ENCODE measurements at regions not wholly inside any gene's neighbourhood (a gene's known extent, or its start where the extent isn't known, plus 50 kb on each side); places are given as distances from the start of the nearest gene placed in this dataset.

GRCh38 chr10:130479926-130480325, 343.7 kb downstream of the GLRX3 start:
- H3K36me3 ChIP-seq, result no peaks in the 10 kb centered on the region
- DNase-seq, result no peak
- intact Hi-C loops (cut with DNase I; ENCODE audit: low total_unique reads), result no loop called here
- no peaks in the 10 kb centered on the region for H3K9me3 ChIP-seq
- no peaks in the 10 kb centered on the region for H3K4me1 ChIP-seq
- no peak overlapping the region for H3K27ac ChIP-seq
- H3K4me3 ChIP-seq, result no peak overlapping the region
- H3K27me3 ChIP-seq, result no peaks in the 10 kb centered on the region
- no peak for TF ChIP-seq CTCF (IDR thresholded peaks at IDR 0.05)
- TF ChIP-seq POLR2A (IDR thresholded peaks at IDR 0.05), result no peak

GRCh38 chr10:130480491-130480890, 344.3 kb downstream of the GLRX3 start:
- no peak overlapping the region for H3K27ac ChIP-seq
- H3K9me3 ChIP-seq, result no peaks in the 10 kb centered on the region
- DNase-seq, result no peak
- no peak for TF ChIP-seq POLR2A (IDR thresholded peaks at IDR 0.05)
- no peak for TF ChIP-seq CTCF (IDR thresholded peaks at IDR 0.05)
- no peaks in the 10 kb centered on the region for H3K27me3 ChIP-seq
- H3K4me1 ChIP-seq, result no peaks in the 10 kb centered on the region
- intact Hi-C loops (cut with DNase I; ENCODE audit: low total_unique reads), result no loop called here
- no peaks in the 10 kb centered on the region for H3K36me3 ChIP-seq
- H3K4me3 ChIP-seq, result no peak overlapping the region

- intact Hi-C loops (cut with DNase I; ENCODE audit: low total_unique reads), result no loop called here
- Histone ChIP-seq H3K4me3 (no peak overlapping the region), H3K36me3 (no peaks in the 10 kb centered on the region), H3K27ac (no peak overlapping the region), H3K9me3 (no peaks in the 10 kb centered on the region), H3K27me3 (no peaks in the 10 kb centered on the region), H3K4me1 (no peaks in the 10 kb centered on the region)
- no peak for TF ChIP-seq POLR2A (IDR thresholded peaks at IDR 0.05)
- no peak for TF ChIP-seq CTCF (IDR thresholded peaks at IDR 0.05)
- DNase-seq, result no peak
Measured at GRCh38 chr10:130481076-130481930, 345.1 kb downstream of the GLRX3 start.

GRCh38 chr10:130481936-130482335, 345.7 kb downstream of the GLRX3 start:
- Histone ChIP-seq H3K27ac (no peak overlapping the region), H3K9me3 (no peaks in the 10 kb centered on the region), H3K4me3 (no peak overlapping the region), H3K4me1 (no peaks in the 10 kb centered on the region), H3K27me3 (no peaks in the 10 kb centered on the region), H3K36me3 (no peaks in the 10 kb centered on the region)
- DNase-seq, result no peak
- TF ChIP-seq POLR2A (IDR thresholded peaks at IDR 0.05) (no peak), CTCF (IDR thresholded peaks at IDR 0.05) (no peak)
- intact Hi-C loops (cut with DNase I; ENCODE audit: low total_unique reads), result no loop called here

- Histone ChIP-seq H3K4me3 (no peak overlapping the region), H3K27ac (no peak overlapping the region), H3K27me3 (no peaks in the 10 kb centered on the region), H3K4me1 (no peaks in the 10 kb centered on the region), H3K9me3 (no peaks in the 10 kb centered on the region), H3K36me3 (no peaks in the 10 kb centered on the region)
- no peak for DNase-seq
- no peak for TF ChIP-seq CTCF (IDR thresholded peaks at IDR 0.05)
- TF ChIP-seq POLR2A (IDR thresholded peaks at IDR 0.05), result no peak
- intact Hi-C loops (cut with DNase I; ENCODE audit: low total_unique reads), result no loop called here
Measured at GRCh38 chr10:130483691-130484467, 347.7 kb downstream of the GLRX3 start.
